IMR-90 (cell line): ENCODE measurements at regions not wholly inside any gene's neighbourhood (a gene's known extent, or its start where the extent isn't known, plus 50 kb on each side); places are given as distances from the start of the nearest gene placed in this dataset.

Experiments used
- ATAC-seq: fragments of 200-7000 bp; cut with Tn5 transposase; 2 replicates; pipeline ENCODE4 v1.9.1; 2020; ENCODE audit warnings: low read depth, mild to moderate bottlenecking, moderate library complexity
- BruUV-seq: library from RNA; stranded (reverse); fragments of 400-500 nt; replicated peaks from 2 replicates; lab custom pipeline; 2021; lab: Mats Ljungman, UMichigan
- CTCF ChIA-PET: fragments of 300-600 bp; formaldehyde crosslinking; extraction: SDS; loops from one replicate; lab custom pipeline; 2021; ENCODE audit warnings: antibody characterized with exemption; lab: Yijun Ruan, JAX
- POLR2A ChIA-PET: fragments of 300-600 bp; sonication (Branson Sonifier 250); formaldehyde crosslinking; loops from one replicate; lab custom pipeline; 2022; ENCODE audit warnings: antibody characterized with exemption; ENCODE audit not compliant: unreplicated experiment; lab: Charles Lee
- DNase-seq: peaks from one replicate; pipeline ENCODE4 v3.0.0; 2013
- H2AFZ ChIP-seq: replicated peaks from 2 replicates; pipeline ENCODE3; 2013; ENCODE audit warnings: low read length, mild to moderate bottlenecking; ENCODE audit not compliant: poor library complexity
- H2AK5ac ChIP-seq: 2 replicates; pipeline ENCODE4 v1.6.1; 2013; ENCODE audit warnings: low read depth, low read length, inconsistent platforms
- H2AK9ac ChIP-seq: replicated peaks from 2 replicates; pipeline ENCODE3; 2013; ENCODE audit warnings: mild to moderate bottlenecking, low read depth, low read length, moderate library complexity; ENCODE audit not compliant: poor library complexity
- H2BK120ac ChIP-seq: 2 replicates; pipeline ENCODE4 v1.6.1; 2013; ENCODE audit warnings: low read depth, low read length, inconsistent platforms
- H2BK15ac ChIP-seq: 3 replicates; pipeline ENCODE4 v1.6.1; 2013; ENCODE audit warnings: low read depth, low read length, inconsistent platforms
- H2BK20ac ChIP-seq: 2 replicates; pipeline ENCODE4 v1.6.1; 2013; ENCODE audit warnings: low read depth, mild to moderate bottlenecking, inconsistent platforms, low read length, moderate library complexity
- H2BK5ac ChIP-seq: 2 replicates; pipeline ENCODE4 v1.6.1; 2013; ENCODE audit warnings: mild to moderate bottlenecking, low read depth, low read length, inconsistent platforms; ENCODE audit not compliant: poor library complexity, severe bottlenecking
- H3K14ac ChIP-seq: replicated peaks from 2 replicates; pipeline ENCODE4 v1.6.1; 2013; ENCODE audit warnings: low read depth, low read length, inconsistent platforms
- H3K18ac ChIP-seq: 2 replicates; pipeline ENCODE4 v1.6.1; 2013; ENCODE audit warnings: low read depth, low read length, control low read depth
- H3K23ac ChIP-seq: 2 replicates; pipeline ENCODE4 v1.6.1; 2013; ENCODE audit warnings: low read depth, low read length, inconsistent platforms
- H3K27ac ChIP-seq: 2 replicates; pipeline ENCODE4 v1.5.1; 2013; ENCODE audit warnings: mild to moderate bottlenecking, control low read depth, low read length; ENCODE audit not compliant: insufficient read depth
- H3K27me3 ChIP-seq: 2 replicates; pipeline ENCODE4 v1.6.1; 2013; ENCODE audit warnings: low read length; ENCODE audit not compliant: control insufficient read depth, insufficient read depth
- H3K36me3 ChIP-seq: 2 replicates; pipeline ENCODE4 v1.6.1; 2013; ENCODE audit warnings: low read length, mixed read lengths; ENCODE audit not compliant: control insufficient read depth, insufficient read depth
- H3K4ac ChIP-seq: 2 replicates; pipeline ENCODE4 v1.6.1; 2013; ENCODE audit warnings: low read depth, low read length, inconsistent platforms
- H3K4me1 ChIP-seq: 2 replicates; pipeline ENCODE4 v1.6.1; 2013; ENCODE audit warnings: low read length, mixed read lengths; ENCODE audit not compliant: control insufficient read depth, insufficient read depth
- H3K4me2 ChIP-seq: 2 replicates; pipeline ENCODE4 v1.6.1; 2013; ENCODE audit warnings: low read depth, mild to moderate bottlenecking, control low read depth, low read length, moderate library complexity
- H3K4me3 ChIP-seq: 2 replicates; pipeline ENCODE4 v1.5.1; 2013; ENCODE audit warnings: low read depth, mild to moderate bottlenecking, control low read depth, low read length, moderate library complexity; ENCODE audit not compliant: insufficient read depth
- H3K56ac ChIP-seq: 2 replicates; pipeline ENCODE4 v1.6.1; 2013; ENCODE audit warnings: low read length, inconsistent platforms; ENCODE audit not compliant: insufficient read depth; ENCODE audit errors: extremely low read depth
- H3K79me1 ChIP-seq, 2 experiments: 2 replicates each; pipeline ENCODE4 v1.6.1; 2013; ENCODE audit warnings: low read length in 2 of 2, inconsistent platforms in 1 of 2, low read depth in 1 of 2
- H3K9ac ChIP-seq: 2 replicates; pipeline ENCODE4 v1.6.1; 2013; ENCODE audit warnings: low read depth, low read length, control low read depth
- H3K9me1 ChIP-seq: 2 replicates; pipeline ENCODE4 v1.6.1; 2013; ENCODE audit warnings: low read length, inconsistent platforms; ENCODE audit not compliant: insufficient read depth
- H3K9me3 ChIP-seq: 2 replicates; pipeline ENCODE4 v1.6.1; 2013; ENCODE audit warnings: low read length; ENCODE audit not compliant: control insufficient read depth, insufficient read depth
- H4K20me1 ChIP-seq: 2 replicates; pipeline ENCODE4 v1.6.1; 2013; ENCODE audit warnings: low read length, inconsistent platforms; ENCODE audit not compliant: insufficient read depth
- H4K5ac ChIP-seq: 2 replicates; pipeline ENCODE4 v1.6.1; 2013; ENCODE audit warnings: mild to moderate bottlenecking, low read depth, low read length, control low read depth
- H4K8ac ChIP-seq, 2 experiments: 2 replicates each; pipeline ENCODE4 v1.6.1; 2013; ENCODE audit warnings: low read depth in 2 of 2, low read length in 2 of 2, control low read depth in 1 of 2, inconsistent platforms in 1 of 2
- H4K91ac ChIP-seq: 2 replicates; pipeline ENCODE4 v1.6.1; 2013; ENCODE audit warnings: low read depth, low read length, inconsistent platforms; ENCODE audit not compliant: insufficient read depth
- CTCF ChIP-seq: conservative IDR thresholded peaks from 2 replicates; pipeline ENCODE4 v1.5.1; 2012; ENCODE audit warnings: mild to moderate bottlenecking, low read depth, low read length, improper control_type of control experiment
- ELK1 ChIP-seq: fragments of 150-350 bp; IDR thresholded peaks from 2 replicates; pipeline ENCODE4 v1.6.1; 2016; ENCODE audit warnings: low read depth, mild to moderate bottlenecking, low read length, moderate library complexity, borderline replicate concordance
- FOS ChIP-seq: fragments of 150-350 bp; IDR thresholded peaks from 2 replicates; pipeline ENCODE4 v1.6.1; 2016; ENCODE audit warnings: low read depth, low read length
- MAFK ChIP-seq: IDR thresholded peaks from 2 replicates; pipeline ENCODE4 v1.6.1; 2012; ENCODE audit warnings: low read depth, low read length, improper control_type of control experiment
- MXI1 ChIP-seq: IDR thresholded peaks from 2 replicates; pipeline ENCODE4 v1.6.1; 2012; ENCODE audit warnings: low read depth, mild to moderate bottlenecking, low read length, moderate library complexity, borderline replicate concordance
- POLR2A ChIP-seq: IDR thresholded peaks from 2 replicates; pipeline ENCODE4 v1.6.1; 2012; ENCODE audit warnings: mild to moderate bottlenecking, low read depth, low read length
- RCOR1 ChIP-seq: IDR thresholded peaks from 2 replicates; pipeline ENCODE4 v1.6.1; 2012; ENCODE audit warnings: mild to moderate bottlenecking, low read length, improper control_type of control experiment; ENCODE audit not compliant: insufficient replicate concordance
- SMC3 ChIP-seq: fragments of 150-350 bp; IDR thresholded peaks from 2 replicates; pipeline ENCODE4 v1.6.1; 2016; ENCODE audit warnings: low read depth, mild to moderate bottlenecking, antibody characterized with exemption, low read length, moderate library complexity
- WGBS, 2 experiments: methylation state at CpG; one replicate each; pipeline versions ENCODE4 v1.1.5 to v1.1.7; 2013; ENCODE audit warnings: missing lambda C conversion rate in 2 of 2; ENCODE audit not compliant: insufficient read length in 1 of 2; ENCODE audit errors: extremely low coverage in 2 of 2; 5-methylcytosine and 5-hydroxymethylcytosine counted together
- dilution Hi-C: fragments of 300-500 bp; cut with HindIII; formaldehyde crosslinking; loops from one replicate; pipeline ENCODE4 v1.14.3; 2018; ENCODE audit warnings: low sequenced_read_pairs; ENCODE audit not compliant: unreplicated experiment
- in situ Hi-C: fragments of 300-500 bp; cut with MboI; formaldehyde crosslinking; loops from 3 replicates; pipeline ENCODE4 v1.14.3; 2019; ENCODE audit warnings: low sequenced_read_pairs, inconsistent platforms, mixed read lengths
- intact Hi-C: fragments of 100-400 bp; cut with micrococcal nuclease; formaldehyde crosslinking; loops from 2 replicates; pipeline ENCODE4 v1.10.0; 2022

GRCh38 chr2:60652832-60653340 is 99.4 kb upstream of the BCL11A start:
- Histone ChIP-seq H4K8ac (no peak overlapping the region), H2AK5ac (no peak overlapping the region), H3K27me3 (peaks cover 3% of the 10 kb centered on the region), H3K9ac (no peak overlapping the region), H3K18ac (no peak overlapping the region), H3K9me3 (no peaks in the 10 kb centered on the region), H2BK20ac (no peak overlapping the region), H2BK120ac (no peak overlapping the region), H3K14ac (no peak overlapping the region), H3K4ac (no peak overlapping the region), H2BK15ac (no peak overlapping the region), H2AFZ (no peak overlapping the region), H2AK9ac (no peak overlapping the region), H3K23ac (no peak overlapping the region), H3K79me1 (no peaks in the 10 kb centered on the region), H4K91ac (no peak overlapping the region), H3K9me1 (no peaks in the 10 kb centered on the region), H4K20me1 (no peaks in the 10 kb centered on the region), H3K4me2 (no peak overlapping the region), H3K4me3 (no peak overlapping the region), H3K27ac (no peak overlapping the region), H3K56ac (no peak overlapping the region), H2BK5ac (no peak overlapping the region), H3K4me1 (no peaks in the 10 kb centered on the region), H3K36me3 (no peaks in the 10 kb centered on the region), H4K5ac (no peak overlapping the region)
- ChIA-PET POLR2A (no interaction called here), CTCF (no interaction called here)
- ATAC-seq: no peak
- TF ChIP-seq CTCF (no peak), SMC3 (no peak), MXI1 (no peak), ELK1 (no peak), FOS (no peak), MAFK (no peak), RCOR1 (no peak), POLR2A (no peak)
- DNase-seq: no peak
- intact Hi-C loops (no loop called here), dilution Hi-C loops (no loop called here), in situ Hi-C loops (no loop called here)
- no TSS peak for BruUV-seq
- WGBS, 2 experiments: 41% methylated on average over 10 of the region's 15 CpGs; no CpG with 5 or more reads in 1 of the 2 experiments
